ENCODE measurements at regions not wholly inside any gene's neighbourhood (a gene's known extent, or its start where the extent isn't known, plus 50 kb on each side); places are given as distances from the start of the nearest gene placed in this dataset.
"Not testable (repeated sequence)": the region's sequence is repeated elsewhere in the genome, so short reads cannot be mapped to it uniquely, and the experiment has no call there.

- Mint-ChIP-seq H3K36me3 (ENCODE audit: insufficient read depth, unreplicated experiment) (no peaks in the 10 kb centered on the region), H3K27ac (ENCODE audit: unreplicated experiment) (no peak overlapping the region), H3K4me3 (ENCODE audit: unreplicated experiment) (no peak overlapping the region), H3K4me1 (ENCODE audit: low read depth, unreplicated experiment) (peaks cover 5% of the 10 kb centered on the region), H3K27me3 (ENCODE audit: insufficient read depth, unreplicated experiment) (no peaks in the 10 kb centered on the region), H3K9me3 (ENCODE audit: unreplicated experiment) (no peaks in the 10 kb centered on the region)
- no peak for DNase-seq
- TF ChIP-seq CTCF (IDR thresholded peaks at IDR 0.05; ENCODE audit: insufficient read depth in 1 of 2, low read depth in 1 of 2, low read length in 1 of 2, severe bottlenecking in 1 of 2, unreplicated experiment in 1 of 2) = no peak
- ChIA-PET POLR2A (no interaction called here), CTCF (no interaction called here)
- Histone ChIP-seq H3K36me3 (ENCODE audit: control insufficient read depth, insufficient read depth, low read length) (no peaks in the 10 kb centered on the region), H3K4me1 (no peaks in the 10 kb centered on the region), H3K4me3 (ENCODE audit: low read depth, low read length) (no peak overlapping the region), H3K9me3 (no peaks in the 10 kb centered on the region), H3K27me3 (replicated peaks; ENCODE audit: control insufficient read depth, insufficient read depth, low read length) (no peaks in the 10 kb centered on the region)
- BruUV-seq (replicated peaks) = no TSS peak
- intact Hi-C loops (cut with micrococcal nuclease; ENCODE audit: unreplicated experiment) = no loop called here
These were observed 73.4 kb upstream of the RAPGEF2 start for GRCh38 chr4:159029481-159029880.

- intact Hi-C loops (cut with micrococcal nuclease; ENCODE audit: unreplicated experiment); H3K9me3 ChIP-seq; H3K27me3 ChIP-seq (replicated peaks; ENCODE audit: control insufficient read depth, insufficient read depth, low read length); BruUV-seq (replicated peaks); H3K27ac Mint-ChIP-seq (ENCODE audit: unreplicated experiment); DNase-seq; H3K36me3 Mint-ChIP-seq (ENCODE audit: insufficient read depth, unreplicated experiment); H3K4me1 ChIP-seq; H3K4me1 Mint-ChIP-seq (ENCODE audit: low read depth, unreplicated experiment); H3K9me3 Mint-ChIP-seq (ENCODE audit: unreplicated experiment); H3K27me3 Mint-ChIP-seq (ENCODE audit: insufficient read depth, unreplicated experiment); H3K36me3 ChIP-seq (ENCODE audit: control insufficient read depth, insufficient read depth, low read length); CTCF ChIA-PET; H3K4me3 Mint-ChIP-seq (ENCODE audit: unreplicated experiment); POLR2A ChIA-PET; H3K4me3 ChIP-seq (ENCODE audit: low read depth, low read length): not testable (repeated sequence)
These were observed 72.6 kb upstream of the RAPGEF2 start for GRCh38 chr4:159030297-159030696.

- ChIA-PET CTCF (no interaction called here), POLR2A (interaction anchor here (0.7 kb wide), 1 partner anchor 17 kb away, joined by 4 read pairs; no protein-coding TSS in a partner anchor)
- Mint-ChIP-seq H3K4me3 (ENCODE audit: unreplicated experiment) (no peak overlapping the region), H3K9me3 (ENCODE audit: unreplicated experiment) (no peaks in the 10 kb centered on the region), H3K4me1 (ENCODE audit: low read depth, unreplicated experiment) (peaks cover 5% of the 10 kb centered on the region), H3K36me3 (ENCODE audit: insufficient read depth, unreplicated experiment) (no peaks in the 10 kb centered on the region), H3K27ac (ENCODE audit: unreplicated experiment) (no peak overlapping the region), H3K27me3 (ENCODE audit: insufficient read depth, unreplicated experiment) (no peaks in the 10 kb centered on the region)
- Histone ChIP-seq H3K9me3 (no peaks in the 10 kb centered on the region), H3K4me1 (no peaks in the 10 kb centered on the region; the same call in 1 of the 2 replicates), H3K36me3 (ENCODE audit: control insufficient read depth, insufficient read depth, low read length) (no peaks in the 10 kb centered on the region), H3K4me3 (ENCODE audit: low read depth, low read length) (no peak overlapping the region), H3K27me3 (replicated peaks; ENCODE audit: control insufficient read depth, insufficient read depth, low read length) (no peaks in the 10 kb centered on the region)
- no peak for TF ChIP-seq CTCF (IDR thresholded peaks at IDR 0.05; ENCODE audit: insufficient read depth in 1 of 2, low read depth in 1 of 2, low read length in 1 of 2, severe bottlenecking in 1 of 2, unreplicated experiment in 1 of 2)
- intact Hi-C loops (cut with micrococcal nuclease; ENCODE audit: unreplicated experiment) = no loop called here
- no peak for DNase-seq
- no TSS peak for BruUV-seq (replicated peaks)
These were observed 67.3 kb upstream of the RAPGEF2 start for GRCh38 chr4:159035570-159035969.

GRCh38 chr4:159038536-159038935 is 64.3 kb upstream of the RAPGEF2 start:
- H3K36me3 ChIP-seq (ENCODE audit: control insufficient read depth, insufficient read depth, low read length) = no peaks in the 10 kb centered on the region
- no peaks in the 10 kb centered on the region for H3K27me3 ChIP-seq (replicated peaks; ENCODE audit: control insufficient read depth, insufficient read depth, low read length)
- Mint-ChIP-seq H3K36me3 (ENCODE audit: insufficient read depth, unreplicated experiment) (peaks cover 6% of the 10 kb centered on the region), H3K9me3 (ENCODE audit: unreplicated experiment) (no peaks in the 10 kb centered on the region), H3K4me3 (ENCODE audit: unreplicated experiment) (no peak overlapping the region), H3K27ac (ENCODE audit: unreplicated experiment) (no peak overlapping the region), H3K4me1 (ENCODE audit: low read depth, unreplicated experiment) (peaks cover 1% of the 10 kb centered on the region), H3K27me3 (ENCODE audit: insufficient read depth, unreplicated experiment) (no peaks in the 10 kb centered on the region)
- H3K4me3 ChIP-seq (ENCODE audit: low read depth, low read length) = no peak overlapping the region
- CTCF ChIA-PET = no interaction called here
- POLR2A ChIA-PET = no interaction called here
- no peaks in the 10 kb centered on the region; the same call in 1 of the 2 replicates for H3K4me1 ChIP-seq
- intact Hi-C loops (cut with micrococcal nuclease; ENCODE audit: unreplicated experiment) = no loop called here
- no peaks in the 10 kb centered on the region for H3K9me3 ChIP-seq
- DNase-seq = no peak
- no TSS peak for BruUV-seq (replicated peaks)
- no peak for TF ChIP-seq CTCF (IDR thresholded peaks at IDR 0.05; ENCODE audit: insufficient read depth in 1 of 2, low read depth in 1 of 2, low read length in 1 of 2, severe bottlenecking in 1 of 2, unreplicated experiment in 1 of 2)

All from Caco-2 (cell line).